Neural progenitor cell (in vitro differentiated cells): ENCODE measurements at regions not wholly inside any gene's neighbourhood (a gene's known extent, or its start where the extent isn't known, plus 50 kb on each side); places are given as distances from the start of the nearest gene placed in this dataset.

Experiments
- CTCF ChIP-seq: fragments of 200-600 bp; sonication (generic); IDR thresholded peaks from 2 replicates; pipeline ENCODE4 v1.5.1; 2017; ENCODE audit warnings: antibody characterized with exemption, mild to moderate bottlenecking
- EZH2 ChIP-seq: fragments of 200-600 bp; sonication (generic); IDR thresholded peaks from 2 replicates; pipeline ENCODE4 v1.6.1; 2017; ENCODE audit warnings: antibody characterized with exemption, mild to moderate bottlenecking, moderate library complexity
- EZH2phosphoT487 ChIP-seq: fragments of 200-600 bp; sonication (generic); IDR thresholded peaks from 2 replicates; pipeline ENCODE4 v1.6.1; 2017; ENCODE audit warnings: antibody characterized with exemption

- TF ChIP-seq CTCF (no peak), EZH2 (no peak), EZH2phosphoT487 (no peak)
These were observed 504.7 kb downstream of the PLCL1 start for GRCh38 chr2:198309081-198309480.
